SU-DHL-6 (cell line): ENCODE measurements at regions not wholly inside any gene's neighbourhood (a gene's known extent, or its start where the extent isn't known, plus 50 kb on each side); places are given as distances from the start of the nearest gene placed in this dataset.

ENCODE experiments used
- H2AFZ ChIP-seq: fragments of 200-600 bp; sonication (generic); 2 replicates; pipeline ENCODE4 v1.6.1; 2014; ENCODE audit warnings: low read depth, mild to moderate bottlenecking, moderate library complexity, mixed read lengths, antibody characterized with exemption, low read length; ENCODE audit not compliant: severe bottlenecking
- H3F3A ChIP-seq: fragments of 200-600 bp; shearing (Covaris generic); 2 replicates; pipeline ENCODE4 v1.6.0; 2016; ENCODE audit warnings: antibody characterized with exemption, mild to moderate bottlenecking; ENCODE audit not compliant: insufficient read depth
- H3K27ac ChIP-seq: fragments of 200-600 bp; sonication (generic); 2 replicates; pipeline ENCODE4 v1.5.1; 2016; ENCODE audit warnings: low read depth, mild to moderate bottlenecking, low read length, moderate library complexity, mixed read lengths
- H3K27me3 ChIP-seq: fragments of 200-600 bp; sonication (generic), shearing (Covaris generic); 2 replicates; pipeline ENCODE4 v1.6.0; 2014; ENCODE audit warnings: mild to moderate bottlenecking, low read length
- H3K36me3 ChIP-seq: fragments of 200-600 bp; sonication (generic); 2 replicates; pipeline ENCODE4 v1.6.1; 2014; ENCODE audit warnings: mild to moderate bottlenecking, low read length, mixed read lengths
- H3K4me2 ChIP-seq: fragments of 300-600, 200-600 bp; shearing (Covaris generic), sonication (generic); 2 replicates; pipeline ENCODE4 v1.6.0; 2014; ENCODE audit warnings: low read length, low read depth, mild to moderate bottlenecking; ENCODE audit not compliant: poor library complexity, severe bottlenecking
- H3K4me3 ChIP-seq: fragments of 200-600 bp; sonication (generic); 2 replicates; pipeline ENCODE4 v1.5.1; 2014; ENCODE audit warnings: antibody characterized with exemption, low read length, mild to moderate bottlenecking, mixed read lengths; ENCODE audit not compliant: insufficient read depth, poor library complexity, severe bottlenecking
- H3K79me2 ChIP-seq: fragments of 200-600 bp; sonication (generic); 2 replicates; pipeline ENCODE4 v1.6.1; 2014; ENCODE audit warnings: mild to moderate bottlenecking, low read length, moderate library complexity; ENCODE audit not compliant: insufficient read depth
- H3K9ac ChIP-seq: fragments of 200-600 bp; sonication (generic); 2 replicates; pipeline ENCODE4 v1.7.0; 2014; ENCODE audit warnings: mild to moderate bottlenecking, low read length
- H3K9me2 ChIP-seq: fragments of 200-600 bp; sonication (generic); replicated peaks from 2 replicates; pipeline ENCODE4 v1.6.1; 2014; ENCODE audit warnings: low read length; ENCODE audit not compliant: insufficient read depth
- H3K9me3 ChIP-seq: fragments of 200-600 bp; sonication (generic); 2 replicates; pipeline ENCODE4 v1.6.1; 2014; ENCODE audit warnings: low read length, mixed read lengths; ENCODE audit not compliant: insufficient read depth
- H4K20me1 ChIP-seq: fragments of 200-600 bp; sonication (generic); 2 replicates; pipeline ENCODE4 v1.6.1; 2014; ENCODE audit warnings: low read depth, mild to moderate bottlenecking, antibody characterized with exemption, low read length, moderate library complexity, mixed read lengths
- EZH2phosphoT487 ChIP-seq: fragments of 200-600 bp; sonication (generic), shearing (Covaris generic); conservative IDR thresholded peaks from 2 replicates; pipeline ENCODE4 v1.6.1; 2018; ENCODE audit warnings: mild to moderate bottlenecking, antibody characterized with exemption, low read length, moderate library complexity, mixed read lengths
- TF ChIP-seq, protein P1 (sequence below): fragments of 200-600 bp; sonication (generic); IDR thresholded peaks from one replicate; pipeline ENCODE4 v1.5.1; 2017; ENCODE audit warnings: antibody characterized with exemption, mild to moderate bottlenecking, low read length, moderate library complexity; ENCODE audit not compliant: insufficient read depth, poor library complexity, severe bottlenecking

DNA sequence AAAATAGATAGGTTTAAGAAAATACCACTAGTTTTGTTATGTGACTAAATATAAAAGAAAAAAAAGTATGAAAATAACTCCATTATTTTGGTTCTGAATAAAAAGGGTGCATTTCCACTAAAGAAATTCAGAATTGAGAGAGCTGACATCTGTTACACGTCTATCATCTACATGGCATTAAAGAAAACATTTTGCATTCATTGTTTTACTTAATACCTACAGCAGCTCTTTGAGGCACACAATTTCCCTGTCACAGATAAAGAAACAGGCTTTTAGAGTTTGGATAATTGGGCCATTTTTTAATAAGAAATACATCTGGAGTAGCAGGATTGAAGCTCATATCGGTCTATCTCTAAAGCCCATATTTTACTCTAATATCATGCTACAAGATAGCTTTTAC is 145.7 kb upstream of the LUZP2 start:
- H3K4me2 ChIP-seq: no peak overlapping the region
- H3K4me3 ChIP-seq: no peak overlapping the region
- no peaks in the 10 kb centered on the region for H3K36me3 ChIP-seq
- H3K9me3 ChIP-seq: no peaks in the 10 kb centered on the region
- no peaks in the 10 kb centered on the region for H3K27me3 ChIP-seq
- no peak overlapping the region for H3K9ac ChIP-seq
- no peaks in the 10 kb centered on the region for H4K20me1 ChIP-seq
- no peak overlapping the region for H2AFZ ChIP-seq
- no peaks in the 10 kb centered on the region for H3F3A ChIP-seq
- no peaks in the 10 kb centered on the region for H3K9me2 ChIP-seq
- TF ChIP-seq, protein P1, sequence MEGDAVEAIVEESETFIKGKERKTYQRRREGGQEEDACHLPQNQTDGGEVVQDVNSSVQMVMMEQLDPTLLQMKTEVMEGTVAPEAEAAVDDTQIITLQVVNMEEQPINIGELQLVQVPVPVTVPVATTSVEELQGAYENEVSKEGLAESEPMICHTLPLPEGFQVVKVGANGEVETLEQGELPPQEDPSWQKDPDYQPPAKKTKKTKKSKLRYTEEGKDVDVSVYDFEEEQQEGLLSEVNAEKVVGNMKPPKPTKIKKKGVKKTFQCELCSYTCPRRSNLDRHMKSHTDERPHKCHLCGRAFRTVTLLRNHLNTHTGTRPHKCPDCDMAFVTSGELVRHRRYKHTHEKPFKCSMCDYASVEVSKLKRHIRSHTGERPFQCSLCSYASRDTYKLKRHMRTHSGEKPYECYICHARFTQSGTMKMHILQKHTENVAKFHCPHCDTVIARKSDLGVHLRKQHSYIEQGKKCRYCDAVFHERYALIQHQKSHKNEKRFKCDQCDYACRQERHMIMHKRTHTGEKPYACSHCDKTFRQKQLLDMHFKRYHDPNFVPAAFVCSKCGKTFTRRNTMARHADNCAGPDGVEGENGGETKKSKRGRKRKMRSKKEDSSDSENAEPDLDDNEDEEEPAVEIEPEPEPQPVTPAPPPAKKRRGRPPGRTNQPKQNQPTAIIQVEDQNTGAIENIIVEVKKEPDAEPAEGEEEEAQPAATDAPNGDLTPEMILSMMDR: no peak
- no peak for TF ChIP-seq EZH2phosphoT487
- H3K79me2 ChIP-seq: no peaks in the 10 kb centered on the region
- H3K27ac ChIP-seq: no peak overlapping the region

DNA sequence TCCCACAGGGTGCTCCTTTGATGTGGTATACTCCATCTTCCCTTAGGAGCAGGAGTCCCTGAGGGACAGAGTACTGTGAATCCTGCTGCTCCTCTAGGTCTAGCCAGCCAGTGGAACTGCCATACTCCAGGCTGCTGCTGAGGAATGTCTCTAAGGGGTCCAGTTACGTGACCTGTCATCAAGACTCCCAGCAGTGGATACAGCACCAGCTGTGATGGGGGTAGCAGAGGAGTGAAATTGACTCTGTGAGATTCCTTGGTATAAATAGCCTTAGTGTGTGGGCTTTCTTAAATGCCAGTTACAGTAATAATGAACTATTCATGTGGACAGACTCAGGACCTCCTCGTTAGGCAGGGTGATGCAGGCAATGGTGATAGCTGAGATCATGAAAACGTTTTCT is 140.4 kb upstream of the LUZP2 start:
- no peak for TF ChIP-seq EZH2phosphoT487
- TF ChIP-seq, protein P1: no peak
- H3F3A ChIP-seq: no peaks in the 10 kb centered on the region
- no peak overlapping the region for H3K9ac ChIP-seq
- no peaks in the 10 kb centered on the region for H4K20me1 ChIP-seq
- no peak overlapping the region for H3K27ac ChIP-seq
- H3K9me2 ChIP-seq: no peaks in the 10 kb centered on the region
- no peaks in the 10 kb centered on the region for H3K9me3 ChIP-seq
- no peak overlapping the region for H3K4me2 ChIP-seq
- H2AFZ ChIP-seq: no peak overlapping the region
- no peaks in the 10 kb centered on the region for H3K79me2 ChIP-seq
- H3K27me3 ChIP-seq: no peaks in the 10 kb centered on the region
- no peak overlapping the region for H3K4me3 ChIP-seq
- H3K36me3 ChIP-seq: no peaks in the 10 kb centered on the region

DNA sequence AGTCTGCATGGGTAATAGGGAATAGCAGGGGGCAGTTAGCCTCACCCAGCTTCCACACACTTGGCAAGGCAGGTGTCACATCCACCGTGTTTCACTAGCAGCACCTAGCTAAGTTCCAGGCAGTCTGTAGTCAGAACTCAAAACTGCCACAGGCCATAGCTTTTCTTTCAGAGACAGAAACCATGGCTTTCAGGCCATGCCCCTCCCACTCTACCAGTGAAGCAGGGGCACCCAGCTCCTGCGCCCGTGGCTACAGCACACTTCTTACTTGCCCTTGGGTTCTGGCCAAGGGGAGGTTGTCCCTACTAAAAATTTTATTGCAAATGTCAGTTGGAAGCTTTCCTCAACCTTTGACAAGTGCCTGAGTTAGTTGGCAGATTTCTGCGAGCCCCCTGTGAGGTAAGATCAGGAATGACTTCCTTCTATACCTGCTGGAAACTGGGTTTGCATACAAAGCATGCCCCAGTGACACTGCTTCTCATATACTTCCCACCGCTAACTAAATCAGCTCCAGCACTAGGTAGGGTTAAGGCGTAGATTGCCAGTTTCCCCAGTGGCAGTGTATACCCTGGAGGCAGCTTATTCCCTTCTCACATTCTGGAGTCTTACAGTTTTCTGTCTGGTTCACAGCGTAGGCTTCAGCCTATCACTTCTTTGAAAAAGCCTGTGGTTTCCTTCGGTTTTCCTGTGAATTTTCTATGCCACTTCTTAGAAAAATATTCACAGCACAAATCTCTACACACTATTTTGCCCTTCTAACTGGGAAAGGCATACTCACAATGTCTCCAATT is 139.0 kb upstream of the LUZP2 start:
- H3K4me3 ChIP-seq: no peak overlapping the region
- H3K27me3 ChIP-seq: no peaks in the 10 kb centered on the region
- TF ChIP-seq, protein P1: no peak
- TF ChIP-seq EZH2phosphoT487: no peak
- no peaks in the 10 kb centered on the region for H3K9me2 ChIP-seq
- H3K4me2 ChIP-seq: no peak overlapping the region
- no peaks in the 10 kb centered on the region for H4K20me1 ChIP-seq
- H3K36me3 ChIP-seq: no peaks in the 10 kb centered on the region
- H3K27ac ChIP-seq: no peak overlapping the region
- no peaks in the 10 kb centered on the region for H3K9me3 ChIP-seq
- no peaks in the 10 kb centered on the region for H3F3A ChIP-seq
- H3K79me2 ChIP-seq: no peaks in the 10 kb centered on the region
- H2AFZ ChIP-seq: no peak overlapping the region
- no peak overlapping the region for H3K9ac ChIP-seq
